HG03175 (cell line): ENCODE measurements at regions not wholly inside any gene's neighbourhood (a gene's known extent, or its start where the extent isn't known, plus 50 kb on each side); places are given as distances from the start of the nearest gene placed in this dataset.
A peak's percentile ranks its signal among the peaks of the same experiment; 100 is the strongest.

ENCODE experiments used
- ATAC-seq: cut with Tn5 transposase; IDR thresholded peaks from one replicate; pipeline ENCODE4 v1.9.1; 2021; ENCODE audit warnings: mild to moderate bottlenecking, moderate library complexity; ENCODE audit not compliant: unreplicated experiment

DNA sequence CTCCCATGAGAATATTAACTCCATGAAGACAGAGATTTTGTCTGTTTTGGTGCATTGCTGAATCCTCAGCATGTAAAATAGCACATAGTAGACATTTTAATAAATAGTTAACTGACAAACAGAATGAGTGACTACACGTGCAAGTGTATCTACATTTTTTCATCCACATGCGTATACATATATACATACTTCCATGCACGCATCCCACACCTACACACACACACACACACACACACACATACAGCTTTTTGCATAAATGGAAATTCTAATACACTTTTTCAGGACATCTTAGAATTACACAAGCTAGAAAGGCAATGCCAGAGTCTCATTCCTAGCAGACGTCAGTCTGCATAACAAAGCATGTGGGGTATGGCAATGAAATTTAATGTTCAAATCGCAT is 139.7 kb upstream of the LRFN2 start:
- no peak for ATAC-seq

DNA sequence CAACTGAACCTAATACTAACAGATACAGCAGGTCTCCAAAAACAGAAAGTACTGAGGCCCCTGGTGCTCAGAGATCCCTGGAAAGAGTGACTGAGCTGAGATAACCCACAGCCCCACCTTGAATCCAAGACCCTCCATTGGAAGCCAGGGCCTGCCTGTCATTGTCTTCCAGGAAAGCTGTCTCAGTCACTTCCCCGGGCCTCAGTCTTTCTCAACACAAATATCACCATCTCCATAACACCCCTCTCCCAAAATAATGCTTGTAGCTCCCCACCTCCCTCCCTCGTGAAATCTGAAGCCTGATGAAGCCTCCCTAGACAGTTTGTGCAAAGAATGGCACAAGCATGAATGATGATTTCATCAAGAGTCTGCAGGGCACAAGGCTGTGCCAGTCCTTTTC is 138.2 kb upstream of the LRFN2 start:
- no peak for ATAC-seq

DNA sequence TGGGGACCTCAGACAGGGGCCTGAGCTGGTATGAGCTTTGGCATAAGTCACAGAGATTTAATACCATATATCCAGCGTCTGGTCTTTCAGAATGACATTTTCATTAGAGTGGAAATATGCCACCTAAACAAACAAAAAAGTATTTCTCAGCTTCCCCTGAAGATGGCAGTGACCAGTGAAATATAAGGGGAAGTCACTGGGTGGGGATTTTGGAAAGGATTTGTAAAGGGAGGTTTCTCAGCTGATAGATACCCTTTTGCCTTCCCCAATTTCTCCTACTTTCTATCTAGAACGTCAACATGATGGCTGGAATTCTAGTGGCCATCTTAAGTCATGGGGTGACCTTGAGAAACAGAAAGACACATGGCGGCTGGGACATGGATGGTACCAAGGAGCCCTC is 137.7 kb upstream of the LRFN2 start:
- ATAC-seq, result no peak

DNA sequence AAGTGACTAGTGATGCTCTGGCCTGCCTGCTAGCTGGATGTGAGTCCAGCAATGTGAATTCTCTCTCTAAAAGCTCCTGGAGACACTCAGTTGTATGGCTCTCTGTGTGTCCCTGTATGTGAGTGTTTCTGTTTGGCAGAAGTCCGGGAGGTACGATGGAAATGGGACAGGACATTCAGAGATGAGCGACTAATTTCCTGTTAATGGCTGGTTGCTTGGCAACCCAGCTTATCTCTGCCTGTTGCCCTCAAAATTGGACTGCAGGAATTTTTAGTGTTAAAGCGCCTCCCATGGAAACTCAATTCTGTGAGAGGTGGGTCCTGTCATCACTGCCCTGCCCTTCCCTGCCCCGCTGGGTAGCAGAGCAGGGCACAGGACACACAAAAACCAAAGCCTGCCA is 136.8 kb upstream of the LRFN2 start:
- ATAC-seq, result no peak

DNA sequence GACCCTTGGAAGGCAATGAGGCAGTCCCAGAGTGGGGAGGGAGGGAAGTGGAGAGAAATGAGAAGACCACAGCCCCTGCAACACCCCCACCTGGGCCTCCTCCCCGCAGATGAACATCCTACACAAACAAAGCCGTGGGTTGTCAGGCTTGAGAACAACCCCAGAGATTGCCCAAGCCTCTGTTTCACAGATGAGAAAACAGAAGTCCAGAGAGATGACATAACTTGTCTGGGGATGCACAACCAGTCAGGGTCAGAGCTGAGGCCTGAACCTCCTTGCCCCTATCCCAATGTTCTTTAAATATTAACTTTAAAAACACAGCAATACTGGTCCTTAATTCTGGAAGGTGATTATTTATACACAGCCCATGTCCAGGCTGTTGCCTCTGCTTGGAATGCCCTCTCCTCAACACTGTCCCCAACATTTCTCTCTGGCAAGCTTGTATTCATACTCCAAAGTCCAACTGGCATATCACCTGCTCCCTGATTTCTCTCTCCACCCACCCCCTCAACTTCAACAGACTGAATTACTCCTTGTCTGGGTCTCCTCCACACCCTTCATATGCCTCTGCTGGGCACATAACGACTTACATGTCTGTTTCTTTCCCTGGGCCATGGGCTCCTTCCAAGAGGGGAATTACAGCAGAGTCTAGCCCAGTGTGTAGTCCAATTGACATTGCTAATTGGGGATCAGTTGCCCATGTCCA is 135.5 kb upstream of the LRFN2 start:
- ATAC-seq, result no peak

DNA sequence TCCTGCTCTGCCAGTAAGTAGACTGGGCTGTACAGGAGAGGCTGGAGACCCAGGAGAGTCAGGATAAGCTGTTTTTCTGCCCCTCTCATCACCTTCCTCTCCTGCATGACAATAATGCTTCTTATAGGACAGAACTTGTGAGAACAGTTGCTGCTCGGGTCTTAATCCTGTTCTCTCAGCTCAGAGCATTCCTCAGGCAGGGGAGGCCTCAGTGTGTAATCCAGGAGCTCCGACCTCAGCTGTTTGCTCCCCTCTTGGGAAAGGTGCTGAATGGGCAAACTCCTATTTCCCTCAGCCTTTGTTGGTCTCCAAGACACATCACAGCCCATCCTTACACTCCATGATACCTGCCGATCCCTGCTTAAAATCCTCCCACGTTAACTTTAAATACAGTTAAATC is 134.9 kb upstream of the LRFN2 start:
- no peak for ATAC-seq

DNA sequence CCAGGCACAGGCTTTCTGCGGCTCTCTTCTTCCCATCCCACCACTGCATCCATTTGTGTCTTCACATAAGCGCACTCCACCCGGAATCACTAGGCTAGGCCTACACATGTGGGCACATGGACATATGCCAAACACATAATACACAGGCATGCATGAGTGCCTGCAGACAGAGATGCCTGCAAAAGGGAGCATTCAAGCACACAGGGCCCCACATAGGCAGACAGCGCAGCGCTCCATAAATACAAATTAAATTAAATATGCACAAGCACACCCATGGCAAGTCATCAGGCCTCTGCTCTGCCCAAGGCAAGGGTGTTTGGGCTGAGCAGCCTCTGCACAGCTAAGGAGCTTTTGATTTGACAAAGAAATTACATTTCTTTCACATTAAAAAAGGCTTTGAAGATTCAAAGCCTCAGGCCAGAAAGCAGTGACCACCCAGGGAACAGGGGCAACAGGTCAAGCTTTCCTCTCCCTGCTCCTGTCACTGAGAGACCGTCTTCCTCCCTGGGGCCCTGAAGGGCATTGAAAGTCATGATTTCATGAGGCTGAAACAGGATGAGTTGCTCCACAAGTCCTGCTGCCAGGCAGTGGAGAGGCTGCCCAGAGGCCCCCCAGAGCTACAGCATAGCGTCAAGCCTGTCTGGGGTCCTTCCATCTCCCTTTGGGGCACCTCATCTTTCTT is 134.2 kb upstream of the LRFN2 start:
- ATAC-seq, result no peak

DNA sequence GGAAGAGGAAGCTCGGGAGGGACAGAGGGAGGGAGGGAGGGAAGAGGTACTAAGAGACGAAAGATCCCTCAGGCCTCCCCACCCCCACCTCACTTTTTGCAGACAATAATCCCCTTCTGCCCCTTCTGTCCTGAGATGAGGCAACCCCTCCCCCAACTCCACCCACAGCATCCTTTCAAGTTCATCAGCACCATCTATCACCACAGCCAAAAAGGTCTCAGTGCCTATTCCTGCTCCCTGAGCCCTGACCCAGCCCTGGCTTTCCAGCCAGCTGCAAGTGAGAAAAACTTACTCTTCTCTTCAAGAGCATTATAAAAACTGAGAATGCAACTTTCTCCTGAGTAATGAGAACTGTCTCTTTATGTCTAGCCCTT is 133.2 kb upstream of the LRFN2 start:
- ATAC-seq, result no peak

DNA sequence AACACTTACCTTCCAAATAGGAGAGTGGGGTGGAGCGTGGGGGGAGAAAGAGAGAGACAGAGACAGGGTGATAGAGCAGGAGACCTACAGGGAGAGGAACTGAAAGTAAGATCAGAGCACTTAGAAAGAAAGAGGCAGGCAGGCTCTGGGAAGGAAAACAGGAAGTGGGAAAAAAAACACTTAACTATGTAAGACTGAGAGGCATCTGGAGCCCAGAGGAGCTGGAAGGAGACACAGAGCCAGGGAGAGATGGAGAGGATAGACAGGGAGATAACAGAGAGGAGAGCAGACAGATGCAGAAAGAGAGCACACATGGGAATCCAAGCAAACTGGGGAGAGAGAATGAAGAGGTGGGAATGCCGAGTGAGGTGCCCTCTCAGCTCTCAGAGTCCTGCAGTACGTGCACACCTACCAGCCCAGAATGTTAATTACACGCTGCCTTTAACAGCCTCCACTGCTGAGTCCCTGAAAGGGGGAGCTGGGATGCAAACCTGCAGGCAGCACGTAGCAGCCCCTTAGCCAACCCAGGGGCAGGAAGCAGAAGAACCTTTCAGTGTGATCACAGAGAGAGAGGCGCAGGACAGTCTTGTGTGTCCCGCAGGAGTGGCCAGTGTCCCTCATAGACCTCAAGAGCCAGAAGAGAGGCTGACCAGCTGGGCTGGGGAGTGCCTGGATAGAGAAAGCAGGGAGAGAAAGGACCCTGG is 132.7 kb upstream of the LRFN2 start:
- ATAC-seq, result peak; percentile 40

DNA sequence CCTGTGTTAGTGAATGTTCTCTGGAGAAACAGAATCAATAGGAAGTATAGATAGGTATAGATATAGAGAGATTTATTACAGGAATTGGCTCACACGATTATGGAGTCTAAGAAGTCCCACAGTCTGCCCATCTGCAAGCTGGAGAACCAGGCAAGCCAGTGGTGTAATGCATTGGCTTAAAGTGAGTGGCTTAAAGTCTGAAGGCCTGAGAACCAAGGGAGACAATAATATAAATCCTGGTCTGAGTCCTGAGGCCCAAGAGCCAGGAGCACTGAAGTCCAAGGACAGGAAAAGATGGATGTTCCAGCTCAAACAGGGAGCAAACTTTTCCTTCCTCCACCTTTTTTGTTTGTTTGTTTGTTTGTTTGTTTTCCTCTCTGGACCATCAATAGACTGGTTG is 131.2 kb upstream of the LRFN2 start:
- no peak for ATAC-seq

DNA sequence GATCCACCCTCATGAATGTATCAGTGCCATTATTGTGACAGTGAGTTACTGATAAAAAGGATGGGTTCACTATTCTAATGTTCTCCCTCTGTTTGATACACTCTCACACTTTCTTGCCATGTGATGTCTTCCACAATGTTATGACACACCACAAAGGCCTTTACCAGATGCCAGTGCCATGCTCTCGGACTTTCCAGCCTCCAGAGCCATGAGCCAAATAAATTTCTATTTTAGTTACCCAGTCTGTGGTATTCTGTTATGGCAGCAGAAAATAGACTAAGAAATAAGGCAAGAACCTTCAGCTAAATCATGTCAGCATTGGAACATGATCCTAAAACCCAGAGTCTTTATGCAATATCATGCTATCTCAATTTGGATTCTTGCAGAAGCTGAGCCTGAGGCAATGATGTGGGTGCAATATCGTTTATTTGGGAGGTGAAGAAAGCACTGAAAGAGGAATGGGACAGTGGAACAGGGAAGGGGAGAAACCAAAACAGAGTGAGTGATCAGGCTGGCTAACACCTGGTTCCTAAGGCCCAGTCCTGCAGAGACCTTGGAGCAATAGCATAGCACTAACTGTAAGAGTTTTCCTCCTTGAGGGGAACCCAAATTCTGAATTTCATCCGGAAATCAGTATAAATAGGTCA is 130.4 kb upstream of the LRFN2 start:
- no peak for ATAC-seq

DNA sequence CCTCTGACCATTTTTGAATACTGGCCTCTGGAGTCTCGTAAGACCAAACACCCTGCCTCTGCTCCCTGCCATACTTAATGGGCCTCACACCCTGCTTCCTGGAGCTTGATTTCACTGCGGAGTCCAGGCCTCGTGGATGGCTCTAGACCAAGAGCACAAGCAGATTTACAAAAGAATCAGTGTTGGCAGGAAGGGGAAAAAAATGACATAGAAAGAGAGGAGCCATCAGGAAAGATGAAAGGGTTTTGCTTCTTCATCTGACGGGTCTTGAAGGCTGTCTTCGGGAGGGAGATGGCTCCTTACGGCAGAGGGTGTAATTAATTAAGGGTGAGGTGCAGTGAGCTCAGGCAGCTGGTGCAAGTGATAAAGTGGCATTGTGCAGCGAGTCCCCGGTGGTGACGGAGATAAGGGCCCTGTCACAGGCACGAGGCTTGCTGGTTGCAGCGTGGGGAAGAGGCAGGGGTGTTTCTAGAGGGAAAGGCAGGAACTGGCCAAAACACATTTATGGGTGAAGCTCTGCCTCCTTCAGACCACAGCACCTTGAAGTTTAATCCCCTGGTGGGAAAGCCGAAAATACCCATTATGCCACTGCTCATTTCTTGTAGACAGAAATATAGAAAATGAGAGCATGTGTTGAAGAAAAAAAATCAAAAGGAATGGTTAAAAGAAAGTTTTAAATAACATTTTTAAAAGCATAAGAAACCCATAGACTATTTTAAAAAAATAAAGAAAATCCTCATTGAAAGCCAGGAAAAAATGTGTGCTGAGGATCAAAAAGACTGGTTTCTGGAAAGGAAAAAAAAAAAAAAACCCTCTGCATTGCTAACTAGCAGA is 128.6 kb upstream of the LRFN2 start:
- no peak for ATAC-seq

DNA sequence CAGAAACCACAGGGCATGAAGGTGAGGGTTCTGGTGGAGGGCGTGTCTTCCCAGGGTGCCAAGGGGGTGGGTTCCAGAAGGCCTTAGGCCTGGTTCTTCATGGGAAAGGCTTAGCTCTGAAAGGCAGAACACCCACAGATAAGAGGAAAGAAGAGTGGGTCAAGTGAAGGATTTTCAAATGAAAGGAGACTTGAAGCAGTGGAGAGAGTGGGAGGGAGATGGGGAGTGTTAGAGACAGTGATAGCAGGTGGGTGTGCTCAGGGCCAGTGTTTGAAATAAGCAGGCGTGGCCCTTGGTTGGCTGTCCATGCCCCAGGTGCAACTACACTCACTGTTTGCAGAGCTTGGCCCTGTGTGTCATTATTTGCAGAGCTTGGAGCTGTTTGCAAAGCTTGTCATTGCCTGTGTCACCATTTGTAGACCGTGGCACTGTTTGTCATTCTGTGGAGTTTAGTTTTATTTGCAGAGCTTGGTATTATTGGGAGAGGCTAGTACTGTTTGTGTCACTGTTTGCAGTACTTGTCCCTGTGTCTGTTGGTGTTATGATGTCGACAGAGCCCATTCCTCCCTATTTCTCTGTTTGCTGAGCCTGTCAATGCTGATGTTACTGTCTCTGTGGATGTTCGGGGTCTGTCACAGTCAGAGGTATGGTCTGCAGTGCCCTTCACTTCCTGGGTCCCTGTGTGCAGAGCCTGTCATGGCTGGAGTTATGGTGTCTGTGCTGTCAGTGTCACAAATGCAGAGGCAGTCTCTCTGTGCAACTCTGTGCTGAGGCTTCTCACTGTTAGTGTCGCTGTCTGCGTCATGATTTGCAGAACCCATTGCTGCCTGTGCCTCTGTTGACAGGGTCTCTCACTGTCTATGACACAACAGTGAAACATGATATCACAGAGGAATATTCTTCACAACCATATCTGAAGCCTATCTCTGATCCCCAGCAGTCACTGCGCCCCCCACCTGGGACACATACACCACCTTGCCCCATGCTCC is 127.7 kb upstream of the LRFN2 start:
- no peak for ATAC-seq

DNA sequence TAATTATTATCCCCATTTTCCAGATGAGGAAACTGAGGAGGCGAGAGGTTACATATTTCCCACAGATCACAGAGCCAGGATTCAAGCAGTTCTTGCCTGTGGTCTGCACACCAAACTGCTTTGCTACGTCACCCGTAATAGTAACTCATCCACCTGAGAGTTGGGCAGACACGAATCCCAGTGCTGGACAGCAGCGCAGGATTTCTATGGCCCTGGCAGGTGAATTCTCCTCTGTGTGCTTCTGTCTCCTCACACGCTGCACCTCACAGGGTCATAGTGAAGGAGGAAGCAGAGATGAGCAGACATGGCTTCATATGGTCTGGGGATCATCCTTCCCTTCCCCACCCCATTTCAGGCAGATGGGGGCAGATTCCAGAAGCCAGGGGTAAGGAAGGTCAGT is 127.0 kb upstream of the LRFN2 start:
- ATAC-seq, result no peak

DNA sequence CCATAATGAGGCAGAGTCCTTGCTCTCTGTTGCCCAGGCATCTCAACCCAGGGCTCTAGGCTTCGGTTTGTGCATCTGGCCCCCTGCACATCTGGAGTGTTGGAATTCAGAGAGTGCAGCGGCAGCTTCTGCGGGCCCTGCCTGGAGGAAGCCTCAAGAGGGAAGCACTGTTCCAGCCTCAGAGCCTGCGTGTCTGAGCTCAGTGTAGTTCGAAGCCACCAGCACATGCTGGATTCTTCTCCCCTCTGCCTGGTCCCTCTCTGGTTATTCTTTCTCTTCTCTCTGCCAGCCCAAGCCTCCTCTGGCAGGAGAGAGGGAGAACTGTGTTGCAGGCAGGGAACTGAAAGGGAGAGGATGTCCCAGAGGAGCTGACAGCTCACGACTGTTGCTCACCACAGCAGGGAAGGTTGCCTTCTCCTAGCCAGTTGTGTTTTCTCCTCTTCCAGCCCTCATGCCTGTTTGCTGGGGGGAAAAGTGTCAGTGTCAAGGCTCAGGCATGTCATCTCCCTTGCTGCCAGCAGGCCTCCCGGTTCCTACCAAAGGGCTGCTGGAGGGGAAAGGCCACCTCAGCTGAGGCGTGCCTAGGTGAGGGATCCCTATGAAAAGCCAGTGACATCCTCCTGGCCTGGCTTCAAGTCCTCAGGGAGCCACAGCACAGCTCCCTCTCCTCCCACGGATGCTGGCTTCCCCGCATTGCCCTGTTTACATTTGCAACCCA is 126.0 kb upstream of the LRFN2 start:
- ATAC-seq, result no peak

DNA sequence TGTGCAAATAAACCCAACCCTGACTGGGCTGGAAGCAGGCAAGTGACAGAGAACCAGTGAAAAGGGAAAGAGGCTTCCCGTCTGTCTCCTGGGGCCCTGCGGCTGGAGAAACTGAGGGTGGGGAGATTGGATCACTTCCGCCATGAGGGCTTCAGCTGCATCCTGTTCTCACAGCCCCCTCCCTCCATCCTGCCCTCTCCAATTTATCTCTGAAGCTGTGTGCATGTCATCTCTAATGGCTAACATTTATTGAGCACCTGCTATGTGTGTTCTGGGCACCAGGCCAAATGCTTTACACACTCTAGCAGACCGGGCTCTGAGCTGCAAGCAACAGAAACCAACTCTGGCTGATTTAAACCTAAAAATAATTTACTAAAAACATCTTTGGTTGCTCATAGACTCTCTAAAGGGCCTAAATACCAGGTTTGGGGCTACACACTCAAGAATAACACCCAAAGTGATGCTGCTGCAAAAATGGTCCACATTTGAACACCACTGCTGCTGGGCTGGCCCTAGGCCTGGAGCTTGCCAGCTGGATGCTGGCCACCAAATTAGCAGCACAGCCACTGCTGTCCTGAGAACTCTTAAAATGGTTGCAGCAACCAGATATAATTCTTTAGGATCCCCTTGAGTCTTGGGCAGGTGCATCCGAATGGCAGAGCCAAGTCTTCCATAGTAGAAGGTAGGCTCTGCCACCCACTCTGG is 123.6 kb upstream of the LRFN2 start:
- no peak for ATAC-seq

DNA sequence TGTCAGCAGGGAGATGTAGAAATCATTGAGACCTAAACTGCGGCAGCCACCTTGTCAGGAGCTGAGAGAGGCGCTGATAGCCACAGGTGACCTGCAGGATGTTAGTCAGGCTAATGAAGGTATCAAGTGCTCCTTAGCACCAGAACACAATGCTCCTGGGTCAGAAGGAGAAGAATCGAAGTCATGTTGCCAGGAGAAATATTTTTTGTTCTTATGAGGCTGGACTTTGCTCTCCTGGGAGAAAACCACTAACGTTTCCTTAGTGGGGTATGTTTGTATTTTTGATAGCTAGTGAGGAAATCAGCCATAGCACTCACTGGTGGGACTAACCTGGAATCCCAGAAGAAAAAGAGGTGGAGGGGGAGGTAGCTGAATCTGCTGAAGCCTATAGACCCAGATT is 120.9 kb upstream of the LRFN2 start:
- no peak for ATAC-seq

DNA sequence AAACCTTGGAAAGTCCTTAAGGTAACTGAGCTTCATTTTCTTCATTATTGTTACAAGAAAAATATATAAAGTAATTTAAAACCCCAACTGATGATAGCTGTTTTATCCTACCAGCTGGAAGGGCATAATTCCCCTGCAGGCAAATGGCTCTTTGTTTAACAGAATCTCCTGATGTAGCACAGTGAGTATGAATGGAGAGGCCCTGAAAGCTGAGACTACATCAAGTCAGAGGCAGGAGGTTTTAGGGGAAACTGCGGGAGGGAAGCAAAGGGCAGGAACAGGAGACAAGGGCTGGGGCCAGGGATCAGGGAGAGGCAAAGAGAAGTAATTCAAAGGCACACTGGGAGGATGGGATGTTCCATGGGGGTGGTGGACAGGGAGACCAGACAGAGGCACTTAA is 119.0 kb upstream of the LRFN2 start:
- ATAC-seq, result no peak
